GM12878 (cell line): ENCODE measurements at regions not wholly inside any gene's neighbourhood (a gene's known extent, or its start where the extent isn't known, plus 50 kb on each side); places are given as distances from the start of the nearest gene placed in this dataset.

Source experiments
- ATAC-seq: fragments of 200-7000 bp; cut with Tn5 transposase; 3 replicates; pipeline ENCODE4 v1.9.1; 2020; ENCODE audit warnings: mild to moderate bottlenecking, moderate library complexity
- BruUV-seq: library from RNA; stranded (reverse); fragments of 400-500 nt; replicated peaks from 2 replicates; lab custom pipeline; 2021; lab: Mats Ljungman, UMichigan
- CTCF ChIA-PET: fragments of 300-600 bp; sonication (Branson Sonifier 250); formaldehyde crosslinking; extraction: SDS; loops from one replicate; lab custom pipeline; 2021; ENCODE audit warnings: inconsistent platforms; lab: Yijun Ruan, JAX
- POLR2A ChIA-PET: fragments of 350-600 bp; formaldehyde crosslinking; extraction: SDS; loops from one replicate; lab custom pipeline; 2021; ENCODE audit warnings: inconsistent platforms; lab: Charles Lee
- RAD21 ChIA-PET: fragments of 300-600 bp; sonication (Branson Sonifier 250); formaldehyde crosslinking; loops from one replicate; lab custom pipeline; 2023; ENCODE audit warnings: antibody characterized with exemption; ENCODE audit not compliant: unreplicated experiment; lab: Charles Lee
- SMC1A ChIA-PET: fragments of 300-600 bp; sonication (Branson Sonifier 250); formaldehyde crosslinking; loops from one replicate; lab custom pipeline; 2023; ENCODE audit not compliant: unreplicated experiment, uncharacterized antibody; lab: Charles Lee
- DNase-seq: peaks from one replicate; pipeline ENCODE4 v3.0.0-alpha.2; 2011; ENCODE audit warnings: low read depth, low spot score
- FAIRE-seq: peaks from 3 replicates; lab custom pipeline; 2011; peaks lifted over from hg19 to GRCh38; lab: Jason Lieb, UNC
- H2AFZ ChIP-seq: 2 replicates; pipeline ENCODE4 v1.6.0; 2011; ENCODE audit warnings: low read depth, low read length, control low read depth; ENCODE audit not compliant: control insufficient read depth
- H3K27ac ChIP-seq: 2 replicates; pipeline ENCODE4 v1.5.1; 2011; ENCODE audit warnings: control low read depth; ENCODE audit not compliant: control insufficient read depth, insufficient read depth
- H3K27me3 ChIP-seq, 2 experiments: replicated peaks in 1 of 2; 2 replicates each; pipeline versions ENCODE4 v1.6.0 to v1.6.1; 2011; ENCODE audit warnings: low read length in 1 of 2; ENCODE audit not compliant: control insufficient read depth in 2 of 2, insufficient read depth in 2 of 2
- H3K36me3 ChIP-seq, 2 experiments: 2 replicates each; pipeline ENCODE4 v1.5.1; 2011; ENCODE audit warnings: low read length in 1 of 2; ENCODE audit not compliant: control insufficient read depth in 2 of 2, insufficient read depth in 2 of 2
- H3K4me1 ChIP-seq: 2 replicates; pipeline ENCODE4 v1.6.1; 2011; ENCODE audit warnings: mild to moderate bottlenecking, low read length, moderate library complexity, mixed read lengths; ENCODE audit not compliant: control insufficient read depth, insufficient read depth
- H3K4me2 ChIP-seq: 2 replicates; pipeline ENCODE4 v1.6.0; 2011; ENCODE audit warnings: control low read depth; ENCODE audit not compliant: control insufficient read depth, insufficient read depth
- H3K4me3 ChIP-seq: fragments of 200-600 bp; sonication (generic); 2 replicates; pipeline ENCODE4 v1.5.1; 2016
- H3K79me2 ChIP-seq: 2 replicates; pipeline ENCODE4 v1.6.0; 2011; ENCODE audit warnings: low read length; ENCODE audit not compliant: control insufficient read depth, insufficient read depth
- H3K9ac ChIP-seq: 2 replicates; pipeline ENCODE4 v1.8.0; 2011; ENCODE audit warnings: low read length, control low read depth, mixed read lengths; ENCODE audit not compliant: control insufficient read depth, insufficient read depth
- H3K9me3 ChIP-seq: replicated peaks from 3 replicates; pipeline ENCODE4 v1.5.1; 2011; ENCODE audit warnings: mild to moderate bottlenecking, low read length; ENCODE audit not compliant: control insufficient read depth, insufficient read depth
- H4K20me1 ChIP-seq: 2 replicates; pipeline ENCODE4 v1.6.0; 2011; ENCODE audit not compliant: control insufficient read depth, insufficient read depth
- MEF2A ChIP-seq: IDR thresholded peaks from 2 replicates; pipeline ENCODE4 v1.6.1; 2011; ENCODE audit warnings: low read depth, mild to moderate bottlenecking, low read length, moderate library complexity; ENCODE audit not compliant: insufficient read depth
- MTA3 ChIP-seq: IDR thresholded peaks from 2 replicates; pipeline ENCODE4 v1.6.1; 2012; ENCODE audit warnings: low read length, inconsistent platforms, borderline replicate concordance
- MXI1 ChIP-seq: fragments of 150-350 bp; IDR thresholded peaks from 2 replicates; pipeline ENCODE4 v1.6.1; 2011; ENCODE audit warnings: low read depth, mild to moderate bottlenecking, inconsistent platforms, low read length, improper control_type of control experiment
- SPI1 ChIP-seq: IDR thresholded peaks from 2 replicates; pipeline ENCODE4 v1.6.1; 2011; ENCODE audit warnings: low read depth, mild to moderate bottlenecking, low read length, moderate library complexity, borderline replicate concordance; ENCODE audit not compliant: insufficient read depth
- SRF ChIP-seq, 2 experiments: IDR thresholded peaks; 2 replicates each; pipeline ENCODE4 v1.6.1; 2011; ENCODE audit warnings: low read depth in 2 of 2, low read length in 2 of 2, mild to moderate bottlenecking in 1 of 2, moderate library complexity in 1 of 2
- WGBS: methylation state at CpG from one replicate; pipeline ENCODE4 v1.1.6; 2016; ENCODE audit warnings: low lambda C conversion rate; ENCODE audit not compliant: insufficient replicate concordance, insufficient coverage; ENCODE audit errors: missing lambda C conversion rate; 5-methylcytosine and 5-hydroxymethylcytosine counted together
- in situ Hi-C: fragments of 300-500 bp; cut with MboI; formaldehyde crosslinking; loops from 9 replicates; pipeline ENCODE4 v1.14.3; 2018; ENCODE audit warnings: mixed read lengths
- intact Hi-C: fragments of 100-400 bp; cut with micrococcal nuclease; formaldehyde crosslinking; loops from one replicate; pipeline ENCODE4 v1.14.2; 2022; ENCODE audit not compliant: unreplicated experiment
- TF ChIP-seq, protein P1 (sequence below): fragments of 450-650 bp; IDR thresholded peaks from 2 replicates; pipeline ENCODE4 v1.6.1; 2017; ENCODE audit warnings: mild to moderate bottlenecking
- TF ChIP-seq, protein P2 (sequence below): fragments of 450-650 bp; formaldehyde crosslinking; IDR thresholded peaks from 2 replicates; pipeline ENCODE4 v1.5.0; 2022; ENCODE audit warnings: mild to moderate bottlenecking, missing genetic modification characterization

DNA sequence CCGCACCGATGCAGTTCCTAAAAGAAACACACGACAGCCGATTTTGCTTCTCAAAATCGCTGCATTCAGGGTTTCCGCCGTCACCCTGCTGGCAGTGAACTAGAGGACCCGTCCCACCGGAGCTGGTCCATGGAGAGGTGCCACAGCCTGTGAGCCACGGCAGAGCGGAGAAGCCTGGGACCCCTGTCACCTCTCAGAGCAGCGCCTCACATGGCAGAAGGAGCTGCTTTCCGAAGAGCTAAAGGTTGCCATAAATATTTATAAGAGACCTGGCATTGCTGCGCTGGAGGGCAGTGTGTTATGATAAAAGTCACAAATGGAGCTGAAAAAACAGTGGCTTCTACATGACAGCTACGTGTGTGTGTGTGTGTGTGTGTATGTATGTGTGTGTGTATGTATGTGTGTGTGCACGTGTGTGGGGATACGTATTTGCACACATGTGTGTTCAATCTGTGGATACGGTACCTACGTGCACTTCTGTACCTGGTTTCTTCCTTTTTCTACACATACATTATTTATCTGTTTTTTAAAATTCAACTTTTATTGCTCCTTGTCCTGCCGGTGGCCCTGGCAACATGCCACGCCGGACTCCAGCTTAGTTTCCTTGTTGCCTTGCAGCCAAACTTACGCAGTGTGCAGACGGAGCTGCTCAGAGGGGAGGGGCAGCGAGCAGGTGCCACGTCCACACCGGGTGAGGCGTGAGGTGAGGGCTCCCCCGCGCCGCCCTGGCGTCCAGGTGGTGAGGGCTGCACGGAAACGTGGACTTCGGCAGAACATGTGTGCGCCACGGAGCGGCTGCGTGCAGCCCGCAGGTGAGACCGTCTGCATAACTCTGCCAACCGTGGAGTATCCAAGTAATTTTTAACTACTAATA, 115.2 kb upstream of the PITRM1 start:
- no peak overlapping the region for H3K9ac ChIP-seq
- no peak overlapping the region for H3K4me2 ChIP-seq
- BruUV-seq, result no TSS peak
- ATAC-seq, result no peak
- no peak overlapping the region for H3K27ac ChIP-seq
- FAIRE-seq, result no peak
- intact Hi-C loops, result no loop called here
- H4K20me1 ChIP-seq, result no peaks in the 10 kb centered on the region
- H3K4me1 ChIP-seq, result no peaks in the 10 kb centered on the region
- ChIA-PET SMC1A (no interaction called here), RAD21 (no interaction called here), CTCF (no interaction called here), POLR2A (no interaction called here)
- no peaks in the 10 kb centered on the region for H3K9me3 ChIP-seq
- H2AFZ ChIP-seq, result no peak overlapping the region
- H3K27me3 ChIP-seq, result peaks cover 0 to 1% of the 10 kb centered on the region in 2 experiments; a peak in 2 of 4 replicates
- DNase-seq, result no peak
- no peak overlapping the region for H3K4me3 ChIP-seq
- no peaks in the 10 kb centered on the region for H3K36me3 ChIP-seq
- 71% methylated on average over 42 of the region's 42 CpGs for WGBS
- in situ Hi-C loops, result no loop called here
- no peaks in the 10 kb centered on the region for H3K79me2 ChIP-seq
- TF ChIP-seq MEF2A (no peak), SRF (IDR thresholded peaks at IDR 0.05; ENCODE audit: low read depth in 2 of 2, low read length in 2 of 2) (no peak), MTA3 (no peak), MXI1 (no peak), SPI1 (no peak)
- TF ChIP-seq, protein P1, sequence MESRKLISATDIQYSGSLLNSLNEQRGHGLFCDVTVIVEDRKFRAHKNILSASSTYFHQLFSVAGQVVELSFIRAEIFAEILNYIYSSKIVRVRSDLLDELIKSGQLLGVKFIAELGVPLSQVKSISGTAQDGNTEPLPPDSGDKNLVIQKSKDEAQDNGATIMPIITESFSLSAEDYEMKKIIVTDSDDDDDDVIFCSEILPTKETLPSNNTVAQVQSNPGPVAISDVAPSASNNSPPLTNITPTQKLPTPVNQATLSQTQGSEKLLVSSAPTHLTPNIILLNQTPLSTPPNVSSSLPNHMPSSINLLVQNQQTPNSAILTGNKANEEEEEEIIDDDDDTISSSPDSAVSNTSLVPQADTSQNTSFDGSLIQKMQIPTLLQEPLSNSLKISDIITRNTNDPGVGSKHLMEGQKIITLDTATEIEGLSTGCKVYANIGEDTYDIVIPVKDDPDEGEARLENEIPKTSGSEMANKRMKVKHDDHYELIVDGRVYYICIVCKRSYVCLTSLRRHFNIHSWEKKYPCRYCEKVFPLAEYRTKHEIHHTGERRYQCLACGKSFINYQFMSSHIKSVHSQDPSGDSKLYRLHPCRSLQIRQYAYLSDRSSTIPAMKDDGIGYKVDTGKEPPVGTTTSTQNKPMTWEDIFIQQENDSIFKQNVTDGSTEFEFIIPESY, result no peak
- TF ChIP-seq, protein P2, sequence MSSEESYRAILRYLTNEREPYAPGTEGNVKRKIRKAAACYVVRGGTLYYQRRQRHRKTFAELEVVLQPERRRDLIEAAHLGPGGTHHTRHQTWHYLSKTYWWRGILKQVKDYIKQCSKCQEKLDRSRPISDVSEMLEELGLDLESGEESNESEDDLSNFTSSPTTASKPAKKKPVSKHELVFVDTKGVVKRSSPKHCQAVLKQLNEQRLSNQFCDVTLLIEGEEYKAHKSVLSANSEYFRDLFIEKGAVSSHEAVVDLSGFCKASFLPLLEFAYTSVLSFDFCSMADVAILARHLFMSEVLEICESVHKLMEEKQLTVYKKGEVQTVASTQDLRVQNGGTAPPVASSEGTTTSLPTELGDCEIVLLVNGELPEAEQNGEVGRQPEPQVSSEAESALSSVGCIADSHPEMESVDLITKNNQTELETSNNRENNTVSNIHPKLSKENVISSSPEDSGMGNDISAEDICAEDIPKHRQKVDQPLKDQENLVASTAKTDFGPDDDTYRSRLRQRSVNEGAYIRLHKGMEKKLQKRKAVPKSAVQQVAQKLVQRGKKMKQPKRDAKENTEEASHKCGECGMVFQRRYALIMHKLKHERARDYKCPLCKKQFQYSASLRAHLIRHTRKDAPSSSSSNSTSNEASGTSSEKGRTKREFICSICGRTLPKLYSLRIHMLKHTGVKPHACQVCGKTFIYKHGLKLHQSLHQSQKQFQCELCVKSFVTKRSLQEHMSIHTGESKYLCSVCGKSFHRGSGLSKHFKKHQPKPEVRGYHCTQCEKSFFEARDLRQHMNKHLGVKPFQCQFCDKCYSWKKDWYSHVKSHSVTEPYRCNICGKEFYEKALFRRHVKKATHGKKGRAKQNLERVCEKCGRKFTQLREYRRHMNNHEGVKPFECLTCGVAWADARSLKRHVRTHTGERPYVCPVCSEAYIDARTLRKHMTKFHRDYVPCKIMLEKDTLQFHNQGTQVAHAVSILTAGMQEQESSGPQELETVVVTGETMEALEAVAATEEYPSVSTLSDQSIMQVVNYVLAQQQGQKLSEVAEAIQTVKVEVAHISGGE (CRISPR knock-in tag), result no peak
